Neural cell (in vitro differentiated cells): ENCODE measurements at regions not wholly inside any gene's neighbourhood (a gene's known extent, or its start where the extent isn't known, plus 50 kb on each side); places are given as distances from the start of the nearest gene placed in this dataset.

Source experiments
- H2AFZ ChIP-seq: fragments of 200-600, 300-800 bp; sonication (generic), shearing (Covaris generic); 2 replicates; pipeline ENCODE4 v1.6.0; 2014; ENCODE audit warnings: low read depth, mild to moderate bottlenecking, antibody characterized with exemption, low read length, moderate library complexity
- H3F3A ChIP-seq: fragments of 200-600 bp; shearing (Covaris generic); 2 replicates; pipeline ENCODE4 v1.6.1; 2016; ENCODE audit warnings: mild to moderate bottlenecking, moderate library complexity, mixed read lengths, antibody characterized with exemption, low read length; ENCODE audit not compliant: insufficient read depth, poor library complexity, severe bottlenecking
- H3K27ac ChIP-seq: fragments of 200-600, 300-800 bp; sonication (generic), shearing (Covaris generic); 2 replicates; pipeline ENCODE4 v1.5.1; 2014; ENCODE audit warnings: mild to moderate bottlenecking, low read length, moderate library complexity
- H3K27me3 ChIP-seq: fragments of 300-800, 200-600 bp; sonication (generic), shearing (Covaris generic); 2 replicates; pipeline ENCODE4 v1.6.0; 2014; ENCODE audit warnings: mild to moderate bottlenecking, low read depth, low read length, moderate library complexity; ENCODE audit not compliant: insufficient read depth
- H3K36me3 ChIP-seq: fragments of 300-800, 200-600 bp; sonication (generic), shearing (Covaris generic); 2 replicates; pipeline ENCODE4 v1.5.1; 2014; ENCODE audit warnings: mild to moderate bottlenecking, antibody characterized with exemption, low read length, moderate library complexity; ENCODE audit not compliant: insufficient read depth
- H3K4me2 ChIP-seq: fragments of 300-800, 200-600 bp; sonication (generic), shearing (Covaris generic); 2 replicates; pipeline ENCODE4 v1.6.0; 2014; ENCODE audit warnings: mild to moderate bottlenecking, low read length
- H3K4me3 ChIP-seq: fragments of 300-800, 200-600 bp; sonication (generic), shearing (Covaris generic); 2 replicates; pipeline ENCODE4 v1.5.1; 2014; ENCODE audit warnings: mild to moderate bottlenecking, low read length, moderate library complexity
- H3K79me2 ChIP-seq: fragments of 200-600 bp; shearing (Covaris generic); replicated peaks from 2 replicates; pipeline ENCODE4 v1.6.0; 2014; ENCODE audit warnings: mild to moderate bottlenecking, low read length, moderate library complexity; ENCODE audit not compliant: insufficient read depth
- H3K9ac ChIP-seq: fragments of 300-800, 200-600 bp; sonication (generic), shearing (Covaris generic); 2 replicates; pipeline ENCODE4 v1.6.1; 2016; ENCODE audit warnings: mild to moderate bottlenecking, low read length, mixed read lengths
- H3K9me2 ChIP-seq: fragments of 200-600 bp; shearing (Covaris generic); 2 replicates; pipeline ENCODE4 v1.6.1; 2016; ENCODE audit warnings: mild to moderate bottlenecking, low read length, mixed read lengths; ENCODE audit not compliant: insufficient read depth
- H3K9me3 ChIP-seq: fragments of 200-600, 300-800 bp; sonication (generic), shearing (Covaris generic); 2 replicates; pipeline ENCODE4 v1.6.1; 2016; ENCODE audit warnings: mild to moderate bottlenecking, mixed run types, low read length, moderate library complexity, mixed read lengths
- H4K20me1 ChIP-seq: fragments of 200-600 bp; shearing (Covaris generic); 2 replicates; pipeline ENCODE4 v1.6.1; 2016; ENCODE audit warnings: mild to moderate bottlenecking, mixed run types; ENCODE audit not compliant: insufficient read depth
- CTCF ChIP-seq: fragments of 450-650 bp; IDR thresholded peaks from 2 replicates; pipeline ENCODE4 v1.5.1; 2014; ENCODE audit warnings: antibody characterized with exemption, mild to moderate bottlenecking, moderate library complexity; ENCODE audit not compliant: poor library complexity, severe bottlenecking
- EP300 ChIP-seq: fragments of 450-650 bp; conservative IDR thresholded peaks from 2 replicates; pipeline ENCODE4 v1.6.1; 2014; ENCODE audit warnings: antibody characterized with exemption, mild to moderate bottlenecking, moderate library complexity; ENCODE audit not compliant: poor library complexity, severe bottlenecking
- EZH2 ChIP-seq: fragments of 200-600, 300-800 bp; shearing (Covaris generic), sonication (generic); IDR thresholded peaks from 2 replicates; pipeline ENCODE4 v1.6.1; 2014; ENCODE audit warnings: antibody characterized with exemption, low read length, borderline replicate concordance, mild to moderate bottlenecking; ENCODE audit not compliant: insufficient read depth, poor library complexity, severe bottlenecking
- MXI1 ChIP-seq: fragments of 450-650 bp; conservative IDR thresholded peaks from 2 replicates; pipeline ENCODE4 v1.6.1; 2014; ENCODE audit warnings: antibody characterized with exemption, mild to moderate bottlenecking; ENCODE audit not compliant: poor library complexity, severe bottlenecking
- POLR2AphosphoS5 ChIP-seq: IDR thresholded peaks from 2 replicates; pipeline ENCODE4 v1.6.1; 2012
- RAD21 ChIP-seq: fragments of 450-650 bp; conservative IDR thresholded peaks from 2 replicates; pipeline ENCODE4 v1.6.1; 2014; ENCODE audit warnings: antibody characterized with exemption, mild to moderate bottlenecking, moderate library complexity
- REST ChIP-seq: IDR thresholded peaks from 2 replicates; pipeline ENCODE4 v1.6.1; 2012; ENCODE audit warnings: borderline replicate concordance
- SMC3 ChIP-seq: fragments of 450-650 bp; conservative IDR thresholded peaks from 2 replicates; pipeline ENCODE4 v1.6.1; 2014; ENCODE audit warnings: antibody characterized with exemption, mild to moderate bottlenecking, moderate library complexity; ENCODE audit not compliant: poor library complexity
- TAF1 ChIP-seq: IDR thresholded peaks from 2 replicates; pipeline ENCODE4 v1.6.1; 2012; ENCODE audit warnings: low read depth

DNA sequence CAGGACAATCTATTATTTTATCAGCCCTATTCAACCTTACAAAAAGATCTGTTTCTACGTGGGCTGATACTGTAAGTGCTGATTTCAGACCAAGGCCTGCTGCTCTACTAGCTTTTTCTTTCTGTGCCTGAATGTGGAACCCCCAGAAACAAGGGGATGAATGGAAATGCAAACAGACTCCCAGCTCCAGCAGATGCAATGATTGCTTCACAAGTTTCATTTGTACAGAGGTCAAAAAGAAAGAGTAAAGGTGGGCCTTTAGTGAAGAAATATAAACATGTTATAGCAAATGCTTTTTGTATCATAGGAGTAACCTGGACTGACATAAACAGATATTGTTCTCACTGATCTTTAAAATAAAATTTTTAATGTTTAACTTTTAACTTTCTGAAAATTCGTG is 130.2 kb upstream of the SLC25A13 start:
- no peak overlapping the region for H2AFZ ChIP-seq
- no peak overlapping the region for H3K9ac ChIP-seq
- H3K9me2 ChIP-seq = no peaks in the 10 kb centered on the region
- H3K36me3 ChIP-seq = no peaks in the 10 kb centered on the region
- H3K9me3 ChIP-seq = no peaks in the 10 kb centered on the region
- H3K4me3 ChIP-seq = no peak overlapping the region
- TF ChIP-seq REST (no peak), SMC3 (no peak), POLR2AphosphoS5 (peak; percentile 24), CTCF (no peak), RAD21 (no peak)
- no peaks in the 10 kb centered on the region for H3F3A ChIP-seq
- H3K27me3 ChIP-seq = no peaks in the 10 kb centered on the region
- no peak overlapping the region for H3K4me2 ChIP-seq
- H4K20me1 ChIP-seq = no peaks in the 10 kb centered on the region
- H3K79me2 ChIP-seq = no peaks in the 10 kb centered on the region
- H3K27ac ChIP-seq = no peak overlapping the region

DNA sequence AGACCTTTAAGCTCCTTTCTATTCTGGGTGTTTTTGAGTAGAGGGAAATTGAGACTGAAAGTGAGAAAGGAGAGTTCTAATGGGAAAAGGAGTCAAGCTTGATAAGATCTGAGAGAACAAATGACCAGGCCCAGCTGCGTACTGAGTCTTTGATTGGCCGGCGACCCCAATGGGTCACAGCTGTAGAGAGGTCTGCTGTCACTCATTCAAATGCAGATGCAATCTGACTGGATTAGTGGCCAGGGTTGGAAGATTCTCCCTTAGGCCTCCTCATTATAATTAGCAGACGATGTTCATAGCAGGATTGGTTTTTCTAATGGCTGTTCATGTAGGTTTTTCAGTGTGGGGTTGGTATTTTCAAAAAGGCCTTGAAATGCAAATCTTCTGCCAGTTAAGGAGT is 127.2 kb upstream of the SLC25A13 start:
- no peak overlapping the region for H3K4me3 ChIP-seq
- H2AFZ ChIP-seq = no peak overlapping the region
- no peaks in the 10 kb centered on the region for H3K27me3 ChIP-seq
- H3K36me3 ChIP-seq = no peaks in the 10 kb centered on the region
- no peak for TF ChIP-seq RAD21
- TF ChIP-seq POLR2AphosphoS5 = no peak
- no peak for TF ChIP-seq REST
- TF ChIP-seq EZH2 = no peak
- TF ChIP-seq MXI1 = no peak
- TF ChIP-seq TAF1 = no peak
- no peak for TF ChIP-seq CTCF
- TF ChIP-seq SMC3 = no peak
- TF ChIP-seq EP300 = no peak
- no peaks in the 10 kb centered on the region for H3K9me2 ChIP-seq
- no peak overlapping the region for H3K4me2 ChIP-seq
- no peaks in the 10 kb centered on the region for H3F3A ChIP-seq
- H3K27ac ChIP-seq = no peak overlapping the region
- H3K9ac ChIP-seq = no peak overlapping the region
- H3K9me3 ChIP-seq = no peaks in the 10 kb centered on the region
- no peaks in the 10 kb centered on the region for H3K79me2 ChIP-seq
- no peaks in the 10 kb centered on the region for H4K20me1 ChIP-seq
